Psoas muscle (tissue), 7 donors: ENCODE measurements at regions not wholly inside any gene's neighbourhood (a gene's known extent, or its start where the extent isn't known, plus 50 kb on each side); places are given as distances from the start of the nearest gene placed in this dataset.

ENCODE experiments used
- ATAC-seq, 4 donors: fragments of 200-7000 bp; cut with Tn5 transposase; one replicate each; pipeline ENCODE4 v1.9.1; 2020; ENCODE audit warnings: moderate library complexity in 3 of 4, mild to moderate bottlenecking in 2 of 4
- DNase-seq, 2 donors: peaks; one replicate each; pipeline ENCODE4 v3.0.0-alpha.2; 2020
- H3K27ac ChIP-seq: fragments of 200-600 bp; one replicate; pipeline ENCODE4 v1.8.0; 2022
- H3K27me3 ChIP-seq, 3 donors: fragments of 200-600 bp in 1 of 3; one replicate each; pipeline versions ENCODE4 v1.6.1 to v1.8.0; 2013 to 2022; ENCODE audit warnings: low read length in 2 of 3, mild to moderate bottlenecking in 2 of 3, moderate library complexity in 1 of 3; ENCODE audit not compliant: insufficient read depth in 3 of 3
- H3K36me3 ChIP-seq, 2 donors: fragments of 200-600 bp in 1 of 2; one replicate each; pipeline versions ENCODE4 v1.6.1 to v1.8.0; 2013 to 2022; ENCODE audit warnings: low read depth in 1 of 2, mild to moderate bottlenecking in 1 of 2, moderate library complexity in 1 of 2; ENCODE audit not compliant: insufficient read depth in 1 of 2
- H3K4me1 ChIP-seq: fragments of 200-600 bp; one replicate; pipeline ENCODE4 v1.8.0; 2022
- H3K4me3 ChIP-seq: fragments of 200-600 bp; one replicate; pipeline ENCODE4 v1.8.0; 2022; ENCODE audit warnings: mild to moderate bottlenecking
- H3K9me3 ChIP-seq: fragments of 200-600 bp; one replicate; pipeline ENCODE4 v1.8.0; 2022
- WGBS, 3 donors: extraction: QIAGEN DNeasy Blood & Tissue Kit; methylation state at CpG; one replicate each; pipeline versions ENCODE4 v1.1.6 to v1.1.7; 2013; 5-methylcytosine and 5-hydroxymethylcytosine counted together
- intact Hi-C, 2 donors: fragments of 100-400 bp; cut with DNase I; formaldehyde crosslinking; loops; one replicate each; pipeline versions ENCODE4 v1.11.0 to v1.14.2; 2022
- TF ChIP-seq, protein P1 (sequence below): fragments of 200-600 bp; IDR thresholded peaks from one replicate; pipeline ENCODE4 v1.8.0; 2022; ENCODE audit warnings: antibody characterized with exemption
- donor health status: healthy with polysubstance abuse.
- donor health status: DM: no; HTN: no; CAD: no; lungs with moderate emphysema.
- donor health status: Bipolar disorder and iron deficiency.
- donor health status: healthy.
- donor health status: DM: yes; HTN: yes; CAD: no.
- donor health status: DM: no; HTN: no; CAD: no.
- donor health status: DM: yes; HTN: yes; CAD: no.

- Histone ChIP-seq H3K4me3 (no peak overlapping the region), H3K27ac (no peak overlapping the region), H3K4me1 (no peaks in the 10 kb centered on the region), H3K9me3 (no peaks in the 10 kb centered on the region), H3K27me3 (no peaks in the 10 kb centered on the region), H3K36me3 (no peaks in the 10 kb centered on the region)
- 76 to 82% (median 76%) methylated on average over 1 of the region's 1 CpG for WGBS, 3 donors
- ATAC-seq, result peak in 1 of 4 donors; percentile 41
- TF ChIP-seq, protein P1, sequence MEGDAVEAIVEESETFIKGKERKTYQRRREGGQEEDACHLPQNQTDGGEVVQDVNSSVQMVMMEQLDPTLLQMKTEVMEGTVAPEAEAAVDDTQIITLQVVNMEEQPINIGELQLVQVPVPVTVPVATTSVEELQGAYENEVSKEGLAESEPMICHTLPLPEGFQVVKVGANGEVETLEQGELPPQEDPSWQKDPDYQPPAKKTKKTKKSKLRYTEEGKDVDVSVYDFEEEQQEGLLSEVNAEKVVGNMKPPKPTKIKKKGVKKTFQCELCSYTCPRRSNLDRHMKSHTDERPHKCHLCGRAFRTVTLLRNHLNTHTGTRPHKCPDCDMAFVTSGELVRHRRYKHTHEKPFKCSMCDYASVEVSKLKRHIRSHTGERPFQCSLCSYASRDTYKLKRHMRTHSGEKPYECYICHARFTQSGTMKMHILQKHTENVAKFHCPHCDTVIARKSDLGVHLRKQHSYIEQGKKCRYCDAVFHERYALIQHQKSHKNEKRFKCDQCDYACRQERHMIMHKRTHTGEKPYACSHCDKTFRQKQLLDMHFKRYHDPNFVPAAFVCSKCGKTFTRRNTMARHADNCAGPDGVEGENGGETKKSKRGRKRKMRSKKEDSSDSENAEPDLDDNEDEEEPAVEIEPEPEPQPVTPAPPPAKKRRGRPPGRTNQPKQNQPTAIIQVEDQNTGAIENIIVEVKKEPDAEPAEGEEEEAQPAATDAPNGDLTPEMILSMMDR, result no peak
- DNase-seq, result no peak
- intact Hi-C loops, result no loop called here
Observed at GRCh38 chr3:190252080-190252479, 70.2 kb downstream of the CLDN1 start.

DNA sequence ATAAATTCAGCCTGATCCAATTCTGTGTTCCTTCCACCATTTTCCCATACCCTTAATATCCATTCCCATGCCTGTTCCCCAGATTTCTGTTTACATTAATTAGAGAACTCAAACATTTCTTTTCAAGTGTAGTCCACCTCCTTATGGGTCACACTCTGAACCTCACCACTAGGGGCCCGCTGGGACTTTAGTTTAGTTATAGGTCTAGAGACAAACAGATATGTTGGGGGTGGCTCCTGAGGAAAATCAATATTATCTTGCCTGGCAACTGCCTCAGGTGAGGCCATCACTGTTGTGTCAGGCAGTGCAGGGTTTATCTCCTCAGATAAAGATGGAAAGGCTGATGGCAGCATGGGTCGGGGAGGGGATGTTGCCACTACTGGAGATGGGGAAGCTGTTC, 72.8 kb downstream of the CLDN1 start:
- Histone ChIP-seq H3K27me3 (no peaks in the 10 kb centered on the region), H3K36me3 (no peaks in the 10 kb centered on the region), H3K9me3 (no peaks in the 10 kb centered on the region), H3K4me1 (no peaks in the 10 kb centered on the region), H3K4me3 (no peak overlapping the region), H3K27ac (no peak overlapping the region)
- ATAC-seq (no peak), DNase-seq (no peak)
- intact Hi-C loops, result no loop called here
- WGBS, 3 donors, result 93 to 100% (median 96%) methylated on average over 2 of the region's 2 CpGs
- TF ChIP-seq, protein P1, result no peak

DNA sequence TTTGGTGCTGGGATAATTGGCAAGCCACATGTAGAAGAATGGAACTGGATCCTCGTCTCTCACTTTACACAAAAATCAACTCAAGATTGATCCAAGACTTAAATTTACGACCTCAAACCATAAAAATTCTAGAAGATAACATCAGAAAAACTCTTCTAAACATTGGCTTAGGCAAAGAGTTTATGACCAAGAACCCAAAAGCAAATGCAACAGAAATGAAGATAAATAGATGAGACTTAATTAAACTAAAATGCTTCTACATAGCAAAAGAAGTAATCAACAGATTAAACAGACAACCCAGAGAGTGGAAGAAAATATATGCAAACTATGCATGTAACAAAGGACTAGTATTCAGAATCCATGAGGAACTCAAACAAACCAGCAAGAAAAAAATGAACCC, 80.1 kb downstream of the CLDN1 start:
- 54 to 59% (median 57%) methylated on average over 2 of the region's 2 CpGs for whole genome bisulfite sequencing, 3 donors
- H3K9me3 ChIP-seq, result peaks cover 8% of the 10 kb centered on the region

GRCh38 chr3:190239325-190239724, 82.9 kb downstream of the CLDN1 start:
- Histone ChIP-seq H3K9me3 (peaks cover 8% of the 10 kb centered on the region), H3K4me3 (no peak overlapping the region), H3K4me1 (no peaks in the 10 kb centered on the region), H3K27me3 (no peaks in the 10 kb centered on the region), H3K27ac (no peak overlapping the region), H3K36me3 (no peaks in the 10 kb centered on the region)
- intact Hi-C loops, result no loop called here
- DNase-seq (no peak), ATAC-seq (no peak)
- 56 to 70% (median 65%) methylated on average over 2 of the region's 2 CpGs for WGBS, 3 donors
- TF ChIP-seq, protein P1, result no peak

More for the DNA sequence above, 80.1 kb downstream of the CLDN1 start:
- H3K36me3 ChIP-seq, result no peaks in the 10 kb centered on the region
- DNase-seq (no peak), ATAC-seq (no peak)
- no peak overlapping the region for H3K4me3 ChIP-seq
- H3K27me3 ChIP-seq, result no peaks in the 10 kb centered on the region
- H3K27ac ChIP-seq, result no peak overlapping the region
- TF ChIP-seq, protein P1, result no peak
- intact Hi-C loops, result no loop called here
- H3K4me1 ChIP-seq, result no peaks in the 10 kb centered on the region

DNA sequence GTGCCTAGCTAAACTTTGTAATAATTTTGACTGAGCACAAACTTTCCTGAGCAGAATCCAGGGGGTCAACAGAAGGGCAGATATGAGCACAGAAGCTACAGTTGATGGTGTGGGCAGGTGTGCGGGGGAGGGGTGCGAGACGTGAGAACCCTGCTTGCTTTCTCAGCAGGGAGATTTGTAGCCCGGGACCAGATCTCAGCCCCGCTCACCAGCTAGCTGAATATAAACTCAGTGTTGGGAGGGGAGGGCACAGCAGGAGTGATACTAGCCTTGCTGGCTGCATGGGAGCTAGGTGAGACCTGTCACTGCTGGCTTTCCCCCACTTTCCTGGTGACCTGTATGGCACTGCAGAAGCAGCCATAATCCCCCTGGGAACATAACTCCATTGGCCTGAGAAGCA, 83.4 kb downstream of the CLDN1 start:
- H3K27ac ChIP-seq, result no peak overlapping the region
- WGBS, 3 donors, result 69 to 74% (median 73%) methylated on average over 5 of the region's 5 CpGs
- peaks cover 8% of the 10 kb centered on the region for H3K9me3 ChIP-seq
- no peak overlapping the region for H3K4me3 ChIP-seq
- ATAC-seq (no peak), DNase-seq (no peak)
- no peaks in the 10 kb centered on the region for H3K4me1 ChIP-seq
- H3K27me3 ChIP-seq, result no peaks in the 10 kb centered on the region
- H3K36me3 ChIP-seq, result no peaks in the 10 kb centered on the region
- TF ChIP-seq, protein P1, result no peak
- intact Hi-C loops, result no loop called here
